SK-N-SH (cell line): ENCODE measurements at regions not wholly inside any gene's neighbourhood (a gene's known extent, or its start where the extent isn't known, plus 50 kb on each side); places are given as distances from the start of the nearest gene placed in this dataset.
"Not testable (repeated sequence)": the region's sequence is repeated elsewhere in the genome, so short reads cannot be mapped to it uniquely, and the experiment has no call there.

Experiments used
- CTCF ChIA-PET: fragments of 300-600, 350-600 bp; formaldehyde crosslinking; extraction: SDS; loops from one replicate; lab custom pipeline; 2021; lab: Yijun Ruan, JAX
- POLR2A ChIA-PET: fragments of 350-600 bp; sonication (Branson Sonifier 250); formaldehyde crosslinking; extraction: SDS; loops from one replicate; lab custom pipeline; 2020; ENCODE audit warnings: antibody characterized with exemption, inconsistent platforms; lab: Yijun Ruan, JAX
- DNase-seq: peaks from one replicate; pipeline ENCODE4 v3.0.0; 2012
- H2AFZ ChIP-seq: fragments of 200-600 bp; sonication (generic); 2 replicates; pipeline ENCODE4 v1.8.1; 2016; ENCODE audit warnings: antibody characterized with exemption, mild to moderate bottlenecking, low read depth
- H3F3A ChIP-seq: fragments of 200-600 bp; sonication (generic); replicated peaks from 2 replicates; pipeline ENCODE3; 2016; ENCODE audit warnings: antibody characterized with exemption, mild to moderate bottlenecking; ENCODE audit not compliant: insufficient read depth
- H3K27ac ChIP-seq, 2 experiments: fragments of 200-500 bp in 1 of 2; fragments of 200-600 bp in 1 of 2; sonication (Bioruptor generic) in 1 of 2; sonication (generic), shearing (Covaris generic) in 1 of 2; 2 replicates each; pipeline versions ENCODE4 v1.5.1 to v1.6.1; 2014 to 2016; ENCODE audit warnings: low read depth in 2 of 2, inconsistent platforms in 1 of 2, low read length in 1 of 2, mild to moderate bottlenecking in 1 of 2, mixed read lengths in 1 of 2
- H3K27me3 ChIP-seq: fragments of 200-600 bp; sonication (generic), shearing (Covaris generic); 2 replicates; pipeline ENCODE4 v1.6.1; 2016; ENCODE audit warnings: mixed run types; ENCODE audit not compliant: insufficient read depth
- H3K36me3 ChIP-seq, 2 experiments: fragments of 200-500 bp in 1 of 2; fragments of 200-600 bp in 1 of 2; sonication (Bioruptor generic) in 1 of 2; sonication (generic) in 1 of 2; replicated peaks in 1 of 2; 2 replicates each; pipeline versions ENCODE3 to v1.5.1; 2014 to 2016; ENCODE audit warnings: low read length in 1 of 2, mild to moderate bottlenecking in 1 of 2; ENCODE audit not compliant: insufficient read depth in 2 of 2, control insufficient read depth in 1 of 2
- H3K4me1 ChIP-seq, 2 experiments: fragments of 200-500 bp in 1 of 2; fragments of 200-600 bp in 1 of 2; sonication (Bioruptor generic) in 1 of 2; sonication (generic), shearing (Covaris generic) in 1 of 2; 2 replicates each; pipeline versions ENCODE4 v1.5.1 to v1.6.1; 2014 to 2016; ENCODE audit warnings: low read depth in 1 of 2, low read length in 1 of 2, mixed run types in 1 of 2; ENCODE audit not compliant: insufficient read depth in 2 of 2, control insufficient read depth in 1 of 2
- H3K4me2 ChIP-seq: fragments of 200-600 bp; sonication (generic), shearing (Covaris generic); 2 replicates; pipeline ENCODE4 v1.6.1; 2017; ENCODE audit warnings: mixed run types
- H3K4me3 ChIP-seq, 2 experiments: fragments of 200-500 bp in 1 of 2; fragments of 200-600 bp in 1 of 2; sonication (Bioruptor generic) in 1 of 2; sonication (generic), shearing (Covaris generic) in 1 of 2; 2 replicates each; pipeline versions ENCODE4 v1.5.1 to v1.8.1; 2014 to 2016; ENCODE audit warnings: low read depth in 2 of 2, inconsistent platforms in 1 of 2, low read length in 1 of 2, mild to moderate bottlenecking in 1 of 2, mixed read lengths in 1 of 2, moderate library complexity in 1 of 2
- H3K79me2 ChIP-seq: fragments of 200-600 bp; sonication (generic); 2 replicates; pipeline ENCODE4 v1.8.1; 2017; ENCODE audit warnings: mild to moderate bottlenecking; ENCODE audit not compliant: insufficient read depth
- H3K9ac ChIP-seq: fragments of 200-600 bp; sonication (generic); 2 replicates; pipeline ENCODE4 v1.6.1; 2017; ENCODE audit warnings: mixed run types
- H3K9me2 ChIP-seq: fragments of 200-600 bp; sonication (generic); 2 replicates; pipeline ENCODE4 v1.6.1; 2017; ENCODE audit warnings: mixed run types
- H3K9me3 ChIP-seq: fragments of 200-600 bp; sonication (generic); 2 replicates; pipeline ENCODE4 v1.6.1; 2017; ENCODE audit warnings: mixed run types, mild to moderate bottlenecking, moderate library complexity
- H4K20me1 ChIP-seq: fragments of 200-600 bp; sonication (generic); 2 replicates; pipeline ENCODE4 v1.6.1; 2017; ENCODE audit warnings: mild to moderate bottlenecking, mixed run types; ENCODE audit not compliant: insufficient read depth
- ELF1 ChIP-seq: IDR thresholded peaks from 2 replicates; pipeline ENCODE4 v1.4.0; 2012
- FOXJ3 ChIP-seq: sonication (generic); formaldehyde crosslinking; IDR thresholded peaks from 2 replicates; pipeline ENCODE4 v1.5.1; 2020; ENCODE audit warnings: mild to moderate bottlenecking, missing genetic modification reagents
- FOXM1 ChIP-seq: IDR thresholded peaks from 2 replicates; pipeline ENCODE4 v1.4.0; 2012; ENCODE audit warnings: low read depth, mild to moderate bottlenecking
- GATA2 ChIP-seq: sonication (generic); formaldehyde crosslinking; IDR thresholded peaks from 2 replicates; pipeline ENCODE4 v1.5.0; 2020; ENCODE audit warnings: mild to moderate bottlenecking, missing genetic modification reagents
- JUND ChIP-seq: IDR thresholded peaks from 2 replicates; pipeline ENCODE4 v1.4.0; 2012
- MXI1 ChIP-seq: IDR thresholded peaks from 2 replicates; pipeline ENCODE4 v1.6.1; 2012; ENCODE audit warnings: mild to moderate bottlenecking, low read depth, low read length, improper control_type of control experiment
- NRF1 ChIP-seq: IDR thresholded peaks from 2 replicates; pipeline ENCODE4 v1.6.1; 2012; ENCODE audit warnings: low read depth, mild to moderate bottlenecking, low read length
- PBX3 ChIP-seq: IDR thresholded peaks from 2 replicates; pipeline ENCODE4; 2012
- RAD21 ChIP-seq: IDR thresholded peaks from 2 replicates; pipeline ENCODE4 v1.6.1; 2012; ENCODE audit warnings: mild to moderate bottlenecking, low read length
- RCOR1 ChIP-seq: fragments of 150-350 bp; IDR thresholded peaks from 2 replicates; pipeline ENCODE4 v1.6.1; 2017; ENCODE audit warnings: antibody characterized with exemption, low read length
- RFX5 ChIP-seq: IDR thresholded peaks from 2 replicates; pipeline ENCODE4 v1.6.1; 2012; ENCODE audit warnings: mild to moderate bottlenecking, improper control_type of control experiment, low read length
- RXRA ChIP-seq: IDR thresholded peaks from 2 replicates; pipeline ENCODE4 v1.4.0; 2012; ENCODE audit warnings: low read depth, mild to moderate bottlenecking, borderline replicate concordance
- SIN3A ChIP-seq: IDR thresholded peaks from 2 replicates; pipeline ENCODE4 v1.6.1; 2012; ENCODE audit warnings: low read depth, mild to moderate bottlenecking, low read length, moderate library complexity, borderline replicate concordance
- TCF12 ChIP-seq: IDR thresholded peaks from 2 replicates; pipeline ENCODE4 v1.4.0; 2012
- USF2 ChIP-seq: fragments of 150-350 bp; IDR thresholded peaks from 2 replicates; pipeline ENCODE4 v1.6.1; 2017; ENCODE audit warnings: antibody characterized with exemption, low read length, low read depth, borderline replicate concordance
- YY1 ChIP-seq: IDR thresholded peaks from 2 replicates; pipeline ENCODE4 v1.4.0; 2012; ENCODE audit warnings: low read depth, mild to moderate bottlenecking
- ZBTB33 ChIP-seq: IDR thresholded peaks from 2 replicates; pipeline ENCODE4 v1.4.0; 2012; ENCODE audit warnings: low read depth, borderline replicate concordance
- WGBS: methylation state at CpG from one replicate; pipeline ENCODE4 v1.1.6; 2017; ENCODE audit warnings: low lambda C conversion rate; 5-methylcytosine and 5-hydroxymethylcytosine counted together

- H3K4me3 ChIP-seq, H3K4me1 ChIP-seq, H3K9me3 ChIP-seq, H3K79me2 ChIP-seq, H2AFZ ChIP-seq, DNase-seq, H3F3A ChIP-seq, H3K36me3 ChIP-seq, H3K9me2 ChIP-seq, H3K4me2 ChIP-seq, H3K9ac ChIP-seq, H3K27me3 ChIP-seq, H4K20me1 ChIP-seq: not testable (repeated sequence)
- TF ChIP-seq RCOR1 = peak; percentile 72; the same call in 1 of the 2 replicates
- 0% methylated on average over 3 of the region's 3 CpGs for WGBS
- CTCF ChIA-PET = interaction anchor here (0.6 to 1.4 kb wide), 2 partner anchors 184 to 510 kb away, joined by 3 to 7 read pairs; no protein-coding TSS in a partner anchor
- POLR2A ChIA-PET = interaction anchor here (1.0 kb wide), 1 partner anchor 163 kb away, joined by 3 read pairs; the partner anchor contains the start of gene ZNF429
- H3K27ac ChIP-seq = peak overlapping the region in 1 of 2 experiments; percentile 58; a peak in 2 of 4 replicates
Observed at GRCh38 chr19:21668072-21668773, 99.2 kb downstream of the ZNF100 start.

- no peaks in the 10 kb centered on the region for H4K20me1 ChIP-seq
- H3K4me1 ChIP-seq = no peaks in the 10 kb centered on the region
- TF ChIP-seq RFX5 (no peak), MXI1 (no peak), SIN3A (no peak), PBX3 (no peak), TCF12 (no peak), ELF1 (no peak), GATA2 (no peak), FOXM1 (no peak), ZBTB33 (no peak), USF2 (no peak), FOXJ3 (CRISPR knock-in tag) (no peak), YY1 (no peak), NRF1 (no peak), RXRA (no peak), RAD21 (no peak), JUND (no peak)
- H3K27ac ChIP-seq = no peak overlapping the region
- H3K36me3 ChIP-seq = no peaks in the 10 kb centered on the region
- no peak overlapping the region for H3K4me3 ChIP-seq
- H3K9ac ChIP-seq = no peak overlapping the region
- no peak for DNase-seq
- no peaks in the 10 kb centered on the region for H3K9me2 ChIP-seq
- WGBS = 5% methylated on average over 3 of the region's 3 CpGs
- H2AFZ ChIP-seq = no peak overlapping the region
- no peaks in the 10 kb centered on the region for H3K27me3 ChIP-seq
- no peaks in the 10 kb centered on the region for H3F3A ChIP-seq
- ChIA-PET POLR2A (no interaction called here), CTCF (no interaction called here)
- H3K9me3 ChIP-seq = peaks cover 4% of the 10 kb centered on the region; the same call in 1 of the 2 replicates
- H3K4me2 ChIP-seq = no peak overlapping the region
- no peaks in the 10 kb centered on the region for H3K79me2 ChIP-seq
Observed at GRCh38 chr19:21655540-21656126, 111.7 kb downstream of the ZNF100 start.

- H3K9me2 ChIP-seq, H4K20me1 ChIP-seq, DNase-seq, H3K36me3 ChIP-seq, H3K9ac ChIP-seq, H3K27ac ChIP-seq, H3K4me1 ChIP-seq, H2AFZ ChIP-seq, H3K4me2 ChIP-seq, H3K9me3 ChIP-seq, H3K27me3 ChIP-seq, H3K79me2 ChIP-seq, POLR2A ChIA-PET, H3F3A ChIP-seq, H3K4me3 ChIP-seq: not testable (repeated sequence)
- CTCF ChIA-PET = interaction anchor here (1.3 kb wide), 1 partner anchor 46 kb away, joined by 3 read pairs; no protein-coding TSS in a partner anchor
- 2% methylated on average over 3 of the region's 3 CpGs for WGBS
Observed at GRCh38 chr19:21651478-21651877, 115.9 kb downstream of the ZNF100 start.
